K562 (cell line): ENCODE measurements at regions not wholly inside any gene's neighbourhood (a gene's known extent, or its start where the extent isn't known, plus 50 kb on each side); places are given as distances from the start of the nearest gene placed in this dataset.

ENCODE experiments used
- ATAC-seq: fragments of 200-7000 bp; cut with Tn5 transposase; 3 replicates; pipeline ENCODE4 v1.9.1; 2020; ENCODE audit warnings: moderate library complexity
- BruUV-seq: library from RNA; stranded (reverse); fragments of 400-500 nt; replicated peaks from 2 replicates; lab custom pipeline; 2021; lab: Mats Ljungman, UMichigan
- CTCF ChIA-PET: fragments of 300-600 bp; formaldehyde crosslinking; extraction: SDS; loops from one replicate; lab custom pipeline; 2021; ENCODE audit warnings: low intra/inter-chr PET ratio; lab: Yijun Ruan, JAX
- POLR2A ChIA-PET: fragments of 300-600, 350-650 bp; sonication (Branson Sonifier 250); formaldehyde crosslinking; extraction: SDS; loops from one replicate; lab custom pipeline; 2021; ENCODE audit warnings: antibody characterized with exemption, inconsistent platforms; lab: Yijun Ruan, JAX
- DNase-seq, 4 experiments: peaks; one replicate each; pipeline versions ENCODE4 v3.0.0 to v3.0.0-alpha.2; 2011 to 2018; ENCODE audit warnings: low spot score in 3 of 4, mixed read lengths in 3 of 4; ENCODE audit errors: extremely low read depth in 1 of 4
- FAIRE-seq: peaks from 2 replicates; lab custom pipeline; 2011; peaks lifted over from hg19 to GRCh38; lab: Jason Lieb, UNC
- H2AFZ ChIP-seq: 2 replicates; pipeline ENCODE4 v1.6.0; 2011; ENCODE audit warnings: low read depth, low read length, control low read depth, inconsistent platforms
- H3K27ac ChIP-seq: fragments of 200-600 bp; 3 replicates; pipeline ENCODE4 v1.8.0; 2011; ENCODE audit warnings: low read depth, mild to moderate bottlenecking, control low read depth, inconsistent platforms, low read length, moderate library complexity, mixed read lengths; ENCODE audit errors: extremely low read depth
- H3K27me3 ChIP-seq, 2 experiments: fragments of 300-600 bp in 1 of 2; 2 replicates in 1 of 2; 3 replicates in 1 of 2; pipeline versions ENCODE4 v1.6.0 to v1.8.0; 2011; ENCODE audit warnings: inconsistent platforms in 2 of 2, low read length in 2 of 2, mild to moderate bottlenecking in 1 of 2, mixed read lengths in 1 of 2, moderate library complexity in 1 of 2; ENCODE audit not compliant: control insufficient read depth in 2 of 2, insufficient read depth in 2 of 2
- H3K36me3 ChIP-seq: fragments of 300-600 bp; 3 replicates; pipeline ENCODE4 v1.8.0; 2011; ENCODE audit warnings: mild to moderate bottlenecking, low read length, inconsistent platforms; ENCODE audit not compliant: control insufficient read depth, insufficient read depth
- H3K4me1 ChIP-seq, 2 experiments: fragments of 200-600 bp in 1 of 2; replicated peaks in 1 of 2; 2 replicates in 1 of 2; 3 replicates in 1 of 2; pipeline versions ENCODE4 v1.5.1 to v1.8.0; 2011; ENCODE audit warnings: inconsistent platforms in 2 of 2, low read length in 2 of 2, mild to moderate bottlenecking in 1 of 2, mixed read lengths in 1 of 2, moderate library complexity in 1 of 2; ENCODE audit not compliant: control insufficient read depth in 2 of 2, insufficient read depth in 2 of 2
- H3K4me2 ChIP-seq: 2 replicates; pipeline ENCODE4 v1.6.1; 2011; ENCODE audit warnings: low read length, control low read depth, inconsistent platforms, mixed read lengths; ENCODE audit not compliant: insufficient read depth
- H3K4me3 ChIP-seq: fragments of 200-600 bp; sonication (generic), shearing (Covaris generic); 2 replicates; pipeline ENCODE4 v1.5.1; 2016; ENCODE audit warnings: control low read depth, inconsistent platforms
- H3K79me2 ChIP-seq: fragments of 200-600 bp; 3 replicates; pipeline ENCODE4 v1.8.0; 2011; ENCODE audit warnings: low read length, inconsistent platforms; ENCODE audit not compliant: control insufficient read depth, insufficient read depth
- H3K9ac ChIP-seq, 2 experiments: 2 replicates each; pipeline versions ENCODE4 v1.6.0 to v1.6.1; 2011; ENCODE audit warnings: low read depth in 2 of 2, low read length in 2 of 2, control low read depth in 1 of 2, inconsistent platforms in 1 of 2, mild to moderate bottlenecking in 1 of 2, mixed read lengths in 1 of 2; ENCODE audit not compliant: insufficient read depth in 1 of 2
- H3K9me1 ChIP-seq: one replicate; pipeline ENCODE4 v1.6.0; 2011; ENCODE audit warnings: inconsistent platforms, mild to moderate bottlenecking, low read length, moderate library complexity; ENCODE audit not compliant: control insufficient read depth, insufficient read depth
- H3K9me3 ChIP-seq: replicated peaks from 2 replicates; pipeline ENCODE4 v1.5.1; 2011; ENCODE audit warnings: low read depth, low read length, inconsistent platforms; ENCODE audit not compliant: control insufficient read depth, insufficient read depth
- H4K20me1 ChIP-seq: replicated peaks from 2 replicates; pipeline ENCODE4 v1.6.1; 2011; ENCODE audit warnings: low read length, inconsistent platforms, mixed read lengths; ENCODE audit not compliant: control insufficient read depth, insufficient read depth
- ADNP ChIP-seq: fragments of 200-800 bp; sonication (Bioruptor generic); IDR thresholded peaks from 2 replicates; pipeline ENCODE4 v1.6.1; 2016; ENCODE audit warnings: missing genetic modification characterization, missing compliant biosample characterization
- GTF2F1 ChIP-seq: IDR thresholded peaks from 2 replicates; pipeline ENCODE4 v1.6.1; 2011; ENCODE audit warnings: low read depth, low read length, improper control_type of control experiment
- RBM34 ChIP-seq: fragments of 200-400 bp; formaldehyde crosslinking; IDR thresholded peaks from 2 replicates; pipeline ENCODE4 v1.6.1; 2018; ENCODE audit warnings: low read length, borderline replicate concordance; ENCODE audit not compliant: insufficient read depth
- SIN3B ChIP-seq: fragments of 450-650 bp; IDR thresholded peaks from 2 replicates; pipeline ENCODE4 v1.6.1; 2017; ENCODE audit warnings: low read depth, mild to moderate bottlenecking, moderate library complexity
- ZNF395 ChIP-seq: fragments of 200-800 bp; sonication (Bioruptor generic); IDR thresholded peaks from 2 replicates; pipeline ENCODE4 v1.6.1; 2017; ENCODE audit warnings: missing genetic modification characterization, missing compliant biosample characterization
- WGBS: fragments of 100-300 bp; shearing (Covaris generic); methylation state at CpG from one replicate; pipeline ENCODE4 v1.1.6; 2016; ENCODE audit warnings: low coverage, mixed read lengths; ENCODE audit not compliant: insufficient coverage; ENCODE audit errors: missing lambda C conversion rate; 5-methylcytosine and 5-hydroxymethylcytosine counted together
- in situ Hi-C: fragments of 300-500 bp; cut with MboI; formaldehyde crosslinking; loops from 4 replicates; pipeline ENCODE4 v1.15.0; 2018; ENCODE audit warnings: inconsistent platforms, mixed read lengths
- intact Hi-C: fragments of 100-400 bp; cut with micrococcal nuclease; formaldehyde crosslinking; loops from 2 replicates; pipeline ENCODE4 v1.14.2; 2022

- TF ChIP-seq SIN3B (no peak), ADNP (tag) (no peak), ZNF395 (CRISPR knock-in tag) (no peak), RBM34 (no peak), GTF2F1 (no peak)
- Histone ChIP-seq H4K20me1 (no peaks in the 10 kb centered on the region), H3K36me3 (no peaks in the 10 kb centered on the region), H3K4me1 (no peaks in the 10 kb centered on the region), H3K9me1 (no peaks in the 10 kb centered on the region), H3K4me3 (no peak overlapping the region), H3K27me3 (no peaks in the 10 kb centered on the region), H3K9ac (no peak overlapping the region), H2AFZ (no peak overlapping the region), H3K79me2 (no peaks in the 10 kb centered on the region), H3K27ac (no peak overlapping the region), H3K9me3 (no peaks in the 10 kb centered on the region), H3K4me2 (no peak overlapping the region)
- in situ Hi-C loops (no loop called here), intact Hi-C loops (no loop called here)
- ChIA-PET CTCF (no interaction called here), POLR2A (no interaction called here)
- WGBS: 0% methylated on average over 3 of the region's 3 CpGs
- no peak for ATAC-seq
- no peak for DNase-seq
- BruUV-seq: no TSS peak
- no peak for FAIRE-seq
Observed at GRCh38 chr2:67342394-67342793, 54.7 kb upstream of the ETAA1 start.
